ENCODE measurements at regions not wholly inside any gene's neighbourhood (a gene's known extent, or its start where the extent isn't known, plus 50 kb on each side); places are given as distances from the start of the nearest gene placed in this dataset.

- no peak for TF ChIP-seq EZH2 (IDR thresholded peaks at IDR 0.05; ENCODE audit: borderline replicate concordance, low read length)
- no peak for TF ChIP-seq CTCF (IDR thresholded peaks at IDR 0.05; ENCODE audit: low read length)
These were observed 52.1 kb upstream of the FSTL4 start for GRCh38 chr5:133664422-133664821.

All from OCI-LY1 (cell line).